Stimulated activated CD4-positive, alpha-beta T cell treated with anti-CD3 and anti-CD28 coated beads, Interleukin-15, amount 100 ng/mL, for 48 hours (primary cell): ENCODE measurements at regions not wholly inside any gene's neighbourhood (a gene's known extent, or its start where the extent isn't known, plus 50 kb on each side); places are given as distances from the start of the nearest gene placed in this dataset.

Experiments used
- DNase-seq, 2 donors: peaks; one replicate each; pipeline ENCODE4 v3.0.0-alpha.2; 2020; ENCODE audit warnings: low read depth in 2 of 2

DNA sequence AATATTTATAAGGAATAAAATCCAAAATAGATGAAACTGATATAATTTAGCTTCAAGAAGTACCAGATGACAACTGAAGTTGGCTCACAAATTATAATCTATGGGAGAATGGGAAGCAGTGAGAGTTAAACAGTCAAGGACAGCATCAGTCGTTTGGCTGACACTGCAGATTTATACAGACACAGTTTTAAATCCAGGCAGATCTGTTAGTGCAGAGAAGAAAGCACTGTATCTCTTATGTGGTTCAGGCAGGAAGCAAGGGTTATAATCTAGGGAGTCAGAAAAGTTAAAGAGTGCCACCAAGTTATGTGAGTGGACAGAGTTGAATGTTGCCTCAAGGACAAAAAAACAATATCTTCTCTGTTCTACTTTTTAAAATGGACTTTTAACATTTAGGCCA, 880.2 kb downstream of the TSN start:
- DNase-seq, result no peak

DNA sequence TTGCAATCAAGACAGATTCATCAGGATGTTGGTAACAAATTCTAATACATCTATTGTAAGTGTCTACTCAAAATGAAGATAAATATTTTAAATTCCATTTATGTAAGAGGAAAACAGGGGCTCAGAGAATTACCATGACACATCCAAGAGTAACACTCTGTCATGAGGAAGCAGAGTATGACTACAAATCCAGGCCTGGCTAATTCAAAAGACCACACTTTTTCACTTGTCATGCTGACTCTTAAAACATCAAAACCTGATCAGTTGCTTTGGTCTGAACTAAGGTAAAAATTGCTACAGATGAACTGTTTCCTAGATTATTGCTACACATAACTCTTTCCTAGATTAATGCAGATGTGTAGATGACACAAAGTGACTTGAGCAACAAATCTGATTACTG, 880.6 kb downstream of the TSN start:
- no peak for DNase-seq

DNA sequence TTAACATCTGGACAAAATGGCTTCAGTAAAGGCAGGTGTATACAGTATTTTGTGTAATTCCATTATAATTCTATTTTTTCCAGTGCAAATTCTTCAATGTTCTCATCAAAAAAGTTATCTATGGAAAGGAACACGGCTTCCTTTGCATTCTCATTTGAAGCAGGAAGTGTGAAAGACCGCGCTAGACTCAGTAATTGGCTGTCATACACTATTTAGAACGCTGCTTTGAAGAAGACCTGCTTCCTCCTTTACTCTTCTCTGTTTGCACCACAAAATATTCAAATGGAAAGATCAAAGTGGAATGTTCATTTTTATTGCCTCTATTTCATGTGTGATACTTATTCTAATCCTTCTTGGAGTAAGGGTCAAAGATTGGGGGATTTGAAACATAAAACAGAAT, 883.7 kb downstream of the TSN start:
- no peak for DNase-seq

GRCh38 chr2:122639711-122640110, 884.3 kb downstream of the TSN start:
- DNase-seq, result no peak

DNA sequence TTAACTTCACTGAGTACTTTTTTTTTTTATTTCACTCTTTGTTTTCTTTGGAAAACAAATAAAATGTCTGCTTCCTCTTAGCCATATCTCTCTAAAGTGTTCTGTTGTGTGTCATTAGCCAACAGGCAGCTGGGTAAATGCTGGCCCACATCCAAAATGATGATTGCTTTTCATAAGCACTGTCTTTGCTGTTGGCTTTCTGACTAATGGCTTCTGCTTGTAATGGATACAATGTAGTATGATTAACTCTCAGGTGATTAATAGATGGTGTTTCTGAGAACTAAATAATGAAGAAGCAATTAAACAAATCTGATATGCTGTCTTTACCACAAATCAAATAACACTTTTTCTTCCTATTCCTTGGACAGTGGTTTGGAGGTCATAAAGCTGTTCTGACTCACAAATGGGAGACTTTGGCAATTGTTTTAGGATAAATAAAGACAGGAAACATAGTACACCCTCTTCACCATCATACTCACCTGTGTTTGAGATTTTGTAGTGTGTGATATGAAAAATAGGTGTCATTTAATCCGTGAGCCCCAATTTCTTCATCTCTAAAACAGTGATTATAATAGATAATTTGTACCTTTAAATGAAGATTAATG, 888.4 kb downstream of the TSN start:
- DNase-seq, result no peak

DNA sequence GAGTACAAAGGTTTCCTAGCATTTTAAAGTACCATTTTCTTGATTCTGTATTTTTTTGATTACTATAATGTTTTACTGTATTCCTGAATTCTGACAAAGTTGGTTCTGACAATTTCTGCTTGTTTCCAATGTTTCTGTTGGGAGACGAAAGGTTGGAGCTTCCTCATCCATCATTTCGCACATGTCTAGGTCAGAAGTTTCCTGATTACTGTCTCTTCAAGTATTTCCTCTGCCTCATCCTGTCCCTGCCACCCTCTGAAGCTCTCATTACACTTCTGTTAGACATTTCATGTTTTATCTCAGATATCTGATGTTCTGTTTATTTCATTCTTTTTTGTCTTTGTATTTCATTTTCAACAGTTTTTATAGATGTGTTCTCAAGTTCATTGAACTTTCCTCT, 895.8 kb downstream of the TSN start:
- no peak for DNase-seq

DNA sequence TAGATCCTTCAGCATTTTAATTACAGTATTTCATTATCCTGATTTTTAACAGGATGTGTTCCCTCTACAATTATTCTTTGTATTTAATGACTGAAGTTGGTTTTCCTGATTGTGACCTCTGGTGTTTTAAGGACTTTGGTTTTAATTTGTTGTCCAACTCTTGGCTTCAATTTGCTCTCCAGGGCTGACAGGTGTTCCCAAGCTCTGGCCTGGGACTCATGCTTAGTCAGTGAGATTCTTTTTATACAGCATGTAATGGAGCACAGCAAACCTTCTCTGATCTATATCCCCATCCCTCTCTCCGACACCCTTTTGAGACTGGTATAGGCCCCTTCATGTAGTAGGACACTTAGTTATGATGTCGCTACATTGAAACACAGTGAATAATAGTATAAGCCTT, 896.3 kb downstream of the TSN start:
- DNase-seq, result no peak

DNA sequence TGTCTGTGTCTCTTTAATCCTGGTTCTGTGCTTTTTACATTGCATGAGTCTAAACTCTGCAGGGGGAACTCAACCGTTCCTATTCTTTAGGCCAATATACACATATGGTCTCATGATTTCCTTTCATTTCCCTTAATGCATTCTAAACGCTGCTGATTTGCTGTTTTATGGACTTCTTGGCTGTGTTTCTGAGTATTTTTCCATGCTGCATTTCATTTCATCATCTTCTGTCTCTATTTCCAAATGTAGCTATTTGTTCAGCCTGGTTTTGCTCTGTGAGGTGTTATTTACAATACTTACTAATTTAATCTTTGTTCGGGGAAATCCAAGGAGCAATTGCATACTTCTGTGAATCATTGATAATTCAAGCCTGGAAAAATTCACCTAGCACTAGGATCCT, 897.2 kb downstream of the TSN start:
- no peak for DNase-seq

GRCh38 chr2:122656403-122656802, 901.0 kb downstream of the TSN start:
- no peak for DNase-seq

GRCh38 chr2:122660786-122661634, 905.6 kb downstream of the TSN start:
- no peak for DNase-seq

GRCh38 chr2:122663620-122664019, 908.2 kb downstream of the TSN start:
- no peak for DNase-seq

DNA sequence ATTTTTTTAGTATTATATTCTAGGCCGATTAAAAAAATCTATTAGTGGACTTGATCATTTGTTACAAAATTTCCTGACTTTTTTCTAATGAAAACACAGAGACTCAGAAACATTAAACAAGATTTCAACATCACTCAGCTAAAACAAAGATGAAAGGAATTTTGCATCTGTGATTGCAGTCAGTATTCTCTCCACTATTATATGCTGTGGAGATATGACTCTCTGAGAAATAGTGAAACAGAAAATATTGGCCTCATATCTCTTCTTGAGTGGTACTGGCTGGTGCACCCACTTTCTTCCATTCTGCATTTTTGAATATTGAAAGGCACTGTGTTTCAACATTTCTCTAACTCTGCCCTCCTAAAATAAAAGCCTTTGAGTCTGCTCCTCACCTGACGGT, 914.2 kb downstream of the TSN start:
- no peak for DNase-seq

- DNase-seq, result no peak
These were observed 915.4 kb downstream of the TSN start for GRCh38 chr2:122670897-122671296.

GRCh38 chr2:122680662-122681061, 925.2 kb downstream of the TSN start:
- DNase-seq, result no peak

DNA sequence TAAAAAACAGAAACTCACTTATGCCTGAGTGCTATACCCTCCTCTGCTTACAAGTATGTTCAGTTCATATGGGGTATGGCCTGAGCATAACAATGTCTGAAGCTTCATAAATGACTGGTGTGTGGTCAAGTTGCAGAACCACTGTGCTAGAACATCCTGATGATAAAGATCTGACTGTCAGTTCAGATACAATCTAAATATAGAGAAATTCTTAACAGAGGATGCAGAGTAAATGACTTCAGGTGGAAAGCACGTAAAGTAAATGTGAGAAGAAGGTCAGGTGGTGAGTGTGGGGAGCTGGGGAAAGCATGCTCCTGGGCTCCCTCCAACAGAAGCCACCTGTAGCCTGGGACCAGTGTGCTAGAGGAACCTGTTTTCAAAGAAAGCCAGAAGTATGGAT, 926.2 kb downstream of the TSN start:
- DNase-seq, result no peak

GRCh38 chr2:122682356-122682755, 926.9 kb downstream of the TSN start:
- DNase-seq, result no peak

- DNase-seq, result no peak
These were observed 927.6 kb downstream of the TSN start for GRCh38 chr2:122683018-122683417.

- DNase-seq, result no peak
These were observed 937.1 kb downstream of the TSN start for GRCh38 chr2:122692400-122693083.

- DNase-seq, result no peak
These were observed 942.0 kb downstream of the TSN start for GRCh38 chr2:122697415-122697814.

- no peak for DNase-seq
These were observed 948.2 kb downstream of the TSN start for GRCh38 chr2:122703676-122704075.

DNA sequence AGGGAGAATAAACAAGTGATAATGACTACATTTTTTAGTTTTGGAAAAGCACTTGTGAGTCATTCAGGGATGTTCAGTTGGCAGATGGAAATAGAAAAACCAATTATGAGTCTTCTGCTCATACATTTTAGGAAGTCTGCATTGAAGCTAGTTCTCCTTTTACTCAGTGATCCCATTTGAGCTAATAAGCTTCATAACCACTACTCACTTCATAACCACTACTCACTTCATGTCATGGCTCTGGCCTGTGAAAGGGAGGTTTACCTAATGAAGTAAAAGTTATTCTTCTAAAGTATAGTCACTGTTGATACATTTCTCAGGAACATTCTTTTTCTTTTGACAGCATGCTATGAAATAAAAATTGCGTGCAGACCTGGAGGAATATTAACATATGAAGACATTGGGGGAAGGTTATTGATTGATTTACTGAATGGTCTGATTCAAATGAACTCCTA, 948.7 kb downstream of the TSN start:
- no peak for DNase-seq

GRCh38 chr2:122705746-122706145, 950.3 kb downstream of the TSN start:
- no peak for DNase-seq

- DNase-seq, result no peak
These were observed 951.3 kb downstream of the TSN start for GRCh38 chr2:122706757-122707223.
